ENCODE measurements at regions not wholly inside any gene's neighbourhood (a gene's known extent, or its start where the extent isn't known, plus 50 kb on each side); places are given as distances from the start of the nearest gene placed in this dataset.

GRCh38 chr2:144280009-144280408, 239.9 kb downstream of the ZEB2 start:
- DNase-seq, result no peak

GRCh38 chr2:144279165-144279564, 240.8 kb downstream of the ZEB2 start:
- no peak for DNase-seq

- no peak for DNase-seq
Observed at GRCh38 chr2:144277622-144278354, 242.1 kb downstream of the ZEB2 start.

- DNase-seq, result no peak
Observed at GRCh38 chr2:144275340-144275739, 244.6 kb downstream of the ZEB2 start.

GRCh38 chr2:144274131-144274530, 245.8 kb downstream of the ZEB2 start:
- DNase-seq, result no peak

- peak; percentile 7 for DNase-seq
Observed at GRCh38 chr2:144270951-144271350, 249.0 kb downstream of the ZEB2 start.

- DNase-seq, result no peak
Observed at GRCh38 chr2:144268036-144268678, 251.8 kb downstream of the ZEB2 start.

- DNase-seq, result no peak
Observed at GRCh38 chr2:144267239-144267638, 252.7 kb downstream of the ZEB2 start.

GRCh38 chr2:144265654-144266053, 254.3 kb downstream of the ZEB2 start:
- no peak for DNase-seq

- no peak for DNase-seq
Observed at GRCh38 chr2:144261966-144262365, 258.0 kb downstream of the ZEB2 start.

GRCh38 chr2:144261336-144261735, 258.6 kb downstream of the ZEB2 start:
- DNase-seq, result no peak

GRCh38 chr2:144259332-144259731, 260.6 kb downstream of the ZEB2 start:
- DNase-seq, result no peak

GRCh38 chr2:144258154-144258553, 261.8 kb downstream of the ZEB2 start:
- DNase-seq, result no peak

- no peak for DNase-seq
Observed at GRCh38 chr2:144256996-144257707, 262.8 kb downstream of the ZEB2 start.

- no peak for DNase-seq
Observed at GRCh38 chr2:144254342-144255235, 265.3 kb downstream of the ZEB2 start.

GRCh38 chr2:144253743-144254142, 266.2 kb downstream of the ZEB2 start:
- DNase-seq, result no peak

GRCh38 chr2:144252694-144253093, 267.2 kb downstream of the ZEB2 start:
- DNase-seq, result no peak

- DNase-seq, result no peak
Observed at GRCh38 chr2:144249035-144249637, 270.8 kb downstream of the ZEB2 start.

- no peak for DNase-seq
Observed at GRCh38 chr2:144248350-144249034, 271.4 kb downstream of the ZEB2 start.

GRCh38 chr2:144244938-144245337, 275.0 kb downstream of the ZEB2 start:
- DNase-seq, result no peak

GRCh38 chr2:144242311-144242710, 277.6 kb downstream of the ZEB2 start:
- DNase-seq, result no peak
